HG03571 (cell line): ENCODE measurements at regions not wholly inside any gene's neighbourhood (a gene's known extent, or its start where the extent isn't known, plus 50 kb on each side); places are given as distances from the start of the nearest gene placed in this dataset.

Experiments
- ATAC-seq: cut with Tn5 transposase; IDR thresholded peaks from one replicate; pipeline ENCODE4 v1.9.1; 2021; ENCODE audit not compliant: unreplicated experiment

DNA sequence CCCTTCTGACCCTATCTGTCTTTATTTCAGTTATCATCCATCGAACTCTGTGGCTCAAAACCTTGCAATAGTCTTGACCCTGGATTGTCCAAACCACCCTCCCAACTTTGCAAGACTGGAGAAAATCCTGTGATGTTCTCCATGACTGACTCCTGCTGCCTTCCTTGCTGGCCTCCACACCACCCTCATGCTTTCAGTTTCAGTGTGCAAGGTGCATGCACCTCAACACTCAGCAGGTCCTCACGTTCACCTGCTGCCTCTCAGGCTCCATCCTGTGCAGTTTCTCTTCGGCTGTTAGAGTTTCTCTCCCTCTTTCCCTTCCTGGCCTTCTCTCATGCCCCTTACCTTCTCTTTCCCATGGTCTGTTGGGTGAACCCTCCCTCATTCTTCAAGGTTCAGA lies 59.4 kb upstream of the ASIC2 start:
- no peak for ATAC-seq

DNA sequence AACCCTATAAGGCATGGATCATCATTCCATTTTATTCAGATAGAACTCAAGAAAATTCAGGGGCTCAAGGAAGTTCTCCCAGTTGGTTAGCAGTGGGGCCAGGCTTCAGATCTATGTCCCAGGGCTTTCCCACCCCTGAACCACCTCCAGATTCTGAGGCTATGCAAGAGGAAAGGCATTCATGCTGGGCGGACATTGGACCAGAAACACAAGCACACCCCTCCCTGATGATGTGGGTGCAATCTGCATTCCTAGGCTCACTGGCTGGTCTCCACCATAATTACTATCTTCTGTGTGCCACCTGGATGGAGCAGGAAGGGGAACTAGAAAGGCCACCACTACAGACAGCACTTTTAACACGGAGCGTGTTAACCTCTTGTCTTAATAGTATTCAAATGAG lies 63.2 kb upstream of the ASIC2 start:
- no peak for ATAC-seq

- ATAC-seq = no peak
Measured at GRCh38 chr17:33363475-33363874, 70.4 kb upstream of the ASIC2 start.

DNA sequence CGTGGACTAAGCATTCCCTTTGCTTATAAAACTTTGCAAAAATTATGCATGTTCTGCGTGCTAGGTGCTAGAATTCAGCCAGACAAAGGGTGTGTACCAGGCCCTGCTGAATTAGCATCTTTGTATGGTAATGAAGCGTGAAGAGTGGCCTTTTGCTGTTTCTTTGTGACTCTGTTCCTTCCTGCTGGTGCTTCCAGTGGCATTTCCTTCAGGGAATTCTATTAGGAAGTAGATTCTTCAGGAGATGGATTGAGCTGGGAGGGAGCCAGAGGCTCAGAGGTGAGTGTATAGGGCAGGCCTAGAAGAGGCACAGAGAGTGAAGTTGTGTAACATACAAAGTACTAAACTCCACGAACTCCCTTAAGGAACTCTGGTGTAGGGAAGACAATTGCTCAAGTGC lies 73.9 kb upstream of the ASIC2 start:
- ATAC-seq = no peak

DNA sequence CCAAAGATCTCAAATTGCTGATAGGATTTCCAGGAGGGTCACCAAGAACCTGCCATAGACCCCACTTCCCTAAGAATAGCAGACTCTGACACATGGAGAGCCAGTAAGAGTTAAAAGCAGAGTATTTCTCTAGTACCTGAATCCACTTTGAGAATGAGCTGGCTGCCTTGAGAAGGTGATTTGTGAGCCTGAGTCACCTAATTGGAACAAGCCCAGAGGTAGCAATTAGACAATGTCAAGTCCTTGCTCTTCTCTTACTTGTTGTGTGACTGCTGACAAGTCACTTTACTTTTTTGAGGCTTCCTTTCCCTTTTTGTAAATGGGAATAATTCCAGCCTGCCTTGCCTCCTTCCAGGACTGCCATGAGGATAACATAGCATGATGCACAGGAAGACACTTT lies 76.1 kb upstream of the ASIC2 start:
- ATAC-seq = no peak

DNA sequence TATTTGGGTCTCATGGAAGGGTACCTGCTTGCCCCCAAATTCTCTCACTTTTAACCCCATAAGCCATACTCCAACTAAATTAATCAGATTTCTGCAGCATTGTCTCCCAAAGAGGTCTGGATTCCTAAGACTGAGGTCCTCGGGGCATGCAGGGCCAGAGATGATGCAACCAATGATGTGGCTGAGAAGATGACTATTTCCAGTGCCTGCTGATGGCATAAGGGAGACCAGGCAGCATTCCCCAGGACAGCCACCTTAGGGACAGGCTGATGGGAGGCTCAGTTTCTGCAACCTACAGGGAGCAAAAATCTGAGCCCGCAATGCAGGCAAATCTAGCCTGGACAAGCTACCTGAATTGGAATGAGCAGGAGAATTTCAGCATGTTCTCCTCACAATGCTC lies 76.8 kb upstream of the ASIC2 start:
- no peak for ATAC-seq

DNA sequence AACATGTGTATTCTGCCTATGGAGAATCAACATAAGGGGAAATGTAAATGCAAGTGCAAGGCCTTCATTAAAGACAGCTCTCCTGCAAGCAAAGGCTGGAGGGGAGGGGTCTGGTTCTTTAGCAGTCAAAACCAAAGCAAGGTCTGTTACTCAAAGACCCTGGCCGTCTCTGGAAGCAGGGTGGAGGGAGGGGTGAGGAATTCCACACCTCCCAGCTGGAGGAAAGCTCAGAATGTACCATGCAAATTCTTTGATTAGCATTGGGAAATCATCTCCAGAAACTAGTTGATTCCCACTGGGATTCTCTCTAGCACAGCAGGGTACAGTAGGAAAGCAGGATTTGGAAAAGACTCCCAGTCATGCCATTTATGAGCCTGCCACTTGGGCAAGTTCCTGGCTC lies 77.3 kb upstream of the ASIC2 start:
- ATAC-seq = no peak

DNA sequence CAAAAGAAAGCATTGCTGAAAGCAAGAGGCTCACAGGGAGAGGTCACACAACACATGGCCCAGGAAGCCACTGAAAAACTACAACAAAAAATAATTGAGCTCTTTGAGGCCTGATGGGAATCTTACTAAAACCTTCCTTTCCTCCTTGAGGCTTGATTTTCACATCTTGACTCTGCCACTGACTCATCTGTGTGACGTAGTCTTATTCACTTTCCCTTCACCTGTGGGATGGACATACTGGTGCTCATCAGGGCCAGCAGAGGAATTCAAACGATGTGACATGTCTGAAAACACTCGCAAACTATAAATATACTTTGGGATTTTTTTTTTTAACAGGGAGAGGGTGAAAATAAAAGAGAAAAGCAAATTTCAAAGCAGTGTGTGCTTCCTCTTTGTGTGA lies 78.3 kb upstream of the ASIC2 start:
- no peak for ATAC-seq

DNA sequence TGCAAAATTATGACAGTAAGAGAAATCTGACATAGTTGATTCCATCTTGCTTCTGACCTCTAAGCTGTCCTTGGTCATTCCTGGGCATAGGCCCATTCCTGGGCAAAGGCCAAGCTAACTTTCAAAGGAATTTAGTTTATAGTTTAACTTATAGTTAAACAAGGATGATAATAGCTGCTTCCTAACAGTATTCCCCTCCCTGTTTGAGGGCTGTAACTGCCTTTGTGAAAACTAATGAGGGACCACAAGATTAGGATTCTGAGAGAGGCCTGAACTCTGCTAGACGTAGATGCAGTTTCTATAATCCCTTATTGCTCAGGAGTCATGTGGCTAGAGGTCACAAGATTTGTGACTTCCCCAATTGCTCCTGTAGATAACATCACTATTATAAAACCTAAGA lies 80.2 kb upstream of the ASIC2 start:
- no peak for ATAC-seq

DNA sequence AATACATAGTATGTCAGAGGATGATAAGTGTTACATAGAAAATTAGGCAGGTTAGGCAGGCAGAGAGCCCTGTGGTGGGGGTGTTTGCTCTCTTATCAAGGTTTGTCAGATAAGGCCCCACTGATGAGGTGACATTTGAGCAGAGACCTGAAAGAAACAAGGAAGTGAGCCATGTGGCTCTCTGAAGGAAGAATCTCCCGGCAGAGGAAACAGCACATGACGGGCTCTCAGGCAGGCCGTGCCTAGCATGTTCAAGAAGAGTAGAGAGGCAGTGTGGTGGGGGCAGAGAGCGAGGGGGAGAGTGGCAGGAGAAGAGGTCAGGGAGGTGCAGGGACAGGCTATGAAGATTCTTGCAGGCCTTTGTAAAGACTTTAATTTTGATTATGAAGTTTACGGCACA lies 82.0 kb upstream of the ASIC2 start:
- ATAC-seq = no peak

GRCh38 chr17:33375783-33376182 lies 82.7 kb upstream of the ASIC2 start:
- ATAC-seq = no peak

GRCh38 chr17:33377837-33378595 lies 84.9 kb upstream of the ASIC2 start:
- ATAC-seq = no peak

GRCh38 chr17:33381201-33381600 lies 88.1 kb upstream of the ASIC2 start:
- no peak for ATAC-seq

DNA sequence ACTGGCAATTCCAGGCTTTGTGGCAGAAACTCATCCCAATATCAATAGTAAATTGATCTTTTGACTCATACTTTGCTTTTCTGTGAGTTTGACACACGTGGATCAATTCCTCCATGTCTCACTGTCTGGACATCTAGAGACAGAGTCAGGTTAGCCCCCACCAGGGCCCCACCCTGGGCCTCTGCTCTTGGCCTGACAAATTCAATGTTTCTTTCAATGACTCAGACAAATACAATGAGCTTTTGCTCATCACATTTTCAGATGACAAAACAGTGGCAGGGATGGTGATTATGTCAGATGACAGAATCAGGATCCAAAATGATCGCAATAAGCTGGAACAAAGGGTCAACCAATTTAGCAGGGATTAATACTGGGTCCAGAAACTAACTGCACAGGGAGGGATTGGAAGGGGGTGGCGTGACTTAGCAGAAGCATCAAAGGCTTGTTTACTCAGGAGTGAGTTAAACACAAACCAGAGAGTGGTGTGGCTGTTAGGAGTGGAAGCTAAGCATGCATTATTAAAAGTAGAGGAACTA lies 90.5 kb upstream of the ASIC2 start:
- no peak for ATAC-seq

- no peak for ATAC-seq
Measured at GRCh38 chr17:33385133-33385532, 92.0 kb upstream of the ASIC2 start.

DNA sequence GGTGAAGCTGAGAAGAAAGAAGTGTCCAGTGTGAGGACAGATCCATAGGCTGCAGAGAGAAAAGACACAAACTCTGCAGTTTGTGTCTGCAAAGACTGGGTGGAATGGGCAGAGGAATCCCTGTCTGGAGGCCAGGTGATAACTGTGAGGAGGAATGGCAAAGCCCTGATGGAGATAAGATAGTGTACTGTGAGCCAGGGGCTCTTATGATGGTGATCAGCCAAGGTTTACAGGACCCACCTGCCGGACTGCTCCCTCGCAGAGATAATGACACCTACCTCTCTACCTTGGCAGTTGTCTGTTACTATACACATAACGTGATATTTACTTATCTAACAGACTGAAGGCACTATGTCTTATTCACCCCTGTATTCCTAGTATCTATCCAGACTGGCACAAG lies 92.6 kb upstream of the ASIC2 start:
- ATAC-seq = no peak

GRCh38 chr17:33387406-33387805 lies 94.3 kb upstream of the ASIC2 start:
- ATAC-seq = no peak

DNA sequence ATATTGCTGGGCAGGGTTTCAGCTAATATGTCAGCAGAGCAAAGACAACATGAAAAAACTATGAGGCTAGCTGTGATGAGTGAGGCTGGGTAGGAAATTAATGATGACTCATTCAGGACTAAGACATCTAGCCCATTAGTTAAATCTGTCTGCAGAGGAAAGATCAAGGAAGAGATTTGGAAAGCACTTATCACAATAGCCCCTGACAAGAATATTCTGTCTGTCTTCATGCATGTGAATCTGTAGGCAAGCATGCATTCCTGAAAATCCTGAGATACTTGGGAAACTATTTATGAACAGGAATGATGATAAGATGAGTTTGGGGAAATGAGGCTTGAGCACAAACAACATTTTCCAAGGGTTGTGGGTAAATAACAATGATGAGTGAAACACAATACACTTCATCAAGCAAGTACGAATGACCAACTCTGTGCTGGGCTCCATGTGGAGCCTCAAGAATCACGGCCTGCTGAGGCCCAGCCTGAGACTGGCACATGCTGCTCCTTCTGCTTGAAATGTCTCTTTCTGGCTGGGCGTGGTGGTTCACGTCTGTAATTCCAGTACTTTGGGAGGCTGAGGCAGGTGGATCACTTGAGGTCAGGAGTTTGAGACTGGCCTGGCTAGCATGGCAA lies 96.5 kb upstream of the ASIC2 start:
- no peak for ATAC-seq

GRCh38 chr17:33390479-33391176 lies 97.5 kb upstream of the ASIC2 start:
- ATAC-seq = no peak

DNA sequence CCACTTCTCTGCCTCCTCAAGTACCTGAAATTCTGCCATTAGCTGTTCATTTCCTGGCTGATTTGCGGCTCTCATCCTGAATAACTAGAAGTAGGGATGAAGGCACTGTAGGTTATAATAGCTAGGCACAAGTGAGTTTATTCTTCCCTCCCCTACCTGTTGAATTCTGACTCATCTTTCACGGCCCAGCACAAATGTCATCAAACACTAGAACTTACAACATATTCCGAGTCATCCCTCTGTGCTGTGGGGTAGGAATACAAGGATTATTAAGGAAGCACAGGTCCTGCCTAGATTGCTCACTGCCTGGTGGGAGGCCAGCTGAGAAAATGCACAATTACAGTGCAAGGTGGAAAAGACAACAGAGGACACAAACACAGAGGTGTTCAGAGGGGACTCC lies 103.7 kb upstream of the ASIC2 start:
- no peak for ATAC-seq

GRCh38 chr17:33398386-33398785 lies 105.3 kb upstream of the ASIC2 start:
- ATAC-seq = no peak

DNA sequence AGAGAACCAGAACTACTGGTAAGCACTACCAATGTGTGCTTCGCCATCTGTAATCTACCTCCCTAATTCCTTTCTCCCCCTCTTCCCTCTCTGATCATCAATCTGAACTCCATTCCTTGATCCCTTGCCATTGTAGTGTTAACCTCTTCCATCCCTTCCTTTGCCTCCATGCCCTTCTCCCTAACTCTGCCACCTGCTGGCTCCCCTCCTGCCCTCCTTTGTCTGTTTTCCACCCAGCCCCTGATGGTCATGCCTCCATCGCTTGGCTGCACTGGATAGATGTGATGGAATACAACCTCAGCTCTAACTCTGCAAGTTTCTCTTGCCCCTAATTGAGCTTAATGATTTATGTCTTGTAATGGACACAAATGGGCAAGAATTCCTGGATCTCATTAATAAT lies 108.2 kb upstream of the ASIC2 start:
- ATAC-seq = no peak
